H1 (cell line): ENCODE measurements at regions not wholly inside any gene's neighbourhood (a gene's known extent, or its start where the extent isn't known, plus 50 kb on each side); places are given as distances from the start of the nearest gene placed in this dataset.

Experiments
- CTCF ChIA-PET: fragments of 300-600 bp; sonication (Branson Sonifier 250); formaldehyde crosslinking; loops from one replicate; lab custom pipeline; 2021; ENCODE audit not compliant: partially characterized antibody; lab: Charles Lee
- POLR2A ChIA-PET: fragments of 300-600 bp; sonication (Branson Sonifier 250); formaldehyde crosslinking; loops from one replicate; lab custom pipeline; 2021; ENCODE audit warnings: inconsistent platforms; ENCODE audit not compliant: partially characterized antibody; lab: Charles Lee
- DNase-seq, 2 experiments: peaks; one replicate each; pipeline versions ENCODE4 v3.0.0 to v3.0.0-alpha.2; 2010 to 2022; ENCODE audit warnings: low spot score in 2 of 2, low read depth in 1 of 2, mixed read lengths in 1 of 2
- FAIRE-seq: peaks from 2 replicates; lab custom pipeline; 2011; peaks lifted over from hg19 to GRCh38; lab: Jason Lieb, UNC
- H2AFZ ChIP-seq: 2 replicates; pipeline ENCODE4 v1.8.1; 2012; ENCODE audit warnings: low read length, inconsistent platforms
- H2AK5ac ChIP-seq: 2 replicates; pipeline ENCODE4 v1.6.1; 2013; ENCODE audit warnings: low read depth, low read length
- H2BK120ac ChIP-seq: replicated peaks from 2 replicates; pipeline ENCODE3; 2013; ENCODE audit warnings: low read depth, low read length, inconsistent platforms
- H2BK12ac ChIP-seq: 2 replicates; pipeline ENCODE4 v1.6.1; 2013; ENCODE audit warnings: low read depth, low read length
- H2BK15ac ChIP-seq: 2 replicates; pipeline ENCODE4 v1.6.1; 2013; ENCODE audit warnings: low read length
- H2BK20ac ChIP-seq: 2 replicates; pipeline ENCODE4 v1.6.1; 2013; ENCODE audit warnings: low read length
- H2BK5ac ChIP-seq: 2 replicates; pipeline ENCODE4 v1.6.1; 2013; ENCODE audit warnings: low read depth, low read length
- H3K14ac ChIP-seq: 2 replicates; pipeline ENCODE4 v1.6.1; 2013; ENCODE audit warnings: inconsistent platforms; ENCODE audit not compliant: insufficient read length
- H3K18ac ChIP-seq: 2 replicates; pipeline ENCODE4 v1.6.1; 2013; ENCODE audit warnings: low read length; ENCODE audit errors: extremely low read depth
- H3K23ac ChIP-seq: 2 replicates; pipeline ENCODE4 v1.6.1; 2013; ENCODE audit warnings: inconsistent platforms; ENCODE audit not compliant: insufficient read length
- H3K23me2 ChIP-seq: 2 replicates; pipeline ENCODE4 v1.6.1; 2013; ENCODE audit warnings: low read depth, low read length
- H3K27ac ChIP-seq: 2 replicates; pipeline ENCODE4 v1.6.1; 2011; ENCODE audit warnings: low read depth, low read length, inconsistent platforms
- H3K27me3 ChIP-seq, 4 experiments: replicated peaks in 1 of 4; 1 replicate in 1 of 4; 2 replicates in 3 of 4; pipeline versions ENCODE4 v1.6.1 to v1.8.1; 2011 to 2013; ENCODE audit warnings: low read length in 3 of 4, mild to moderate bottlenecking in 3 of 4, inconsistent platforms in 2 of 4, mixed read lengths in 2 of 4, moderate library complexity in 1 of 4; ENCODE audit not compliant: control insufficient read depth in 3 of 4, insufficient read depth in 3 of 4; ENCODE audit errors: extremely low read depth in 1 of 4
- H3K36me3 ChIP-seq, 4 experiments: 2 replicates each; pipeline versions ENCODE4 v1.6.1 to v1.8.1; 2011 to 2013; ENCODE audit warnings: mild to moderate bottlenecking in 4 of 4, low read length in 3 of 4, moderate library complexity in 2 of 4, control low read depth in 1 of 4, inconsistent platforms in 1 of 4; ENCODE audit not compliant: insufficient read depth in 4 of 4, control insufficient read depth in 2 of 4
- H3K4ac ChIP-seq: replicated peaks from 2 replicates; pipeline ENCODE3; 2013; ENCODE audit warnings: low read length, low read depth, mixed read lengths, inconsistent platforms; ENCODE audit not compliant: insufficient read length
- H3K4me1 ChIP-seq, 4 experiments: replicated peaks in 1 of 4; 1 replicate in 1 of 4; 2 replicates in 3 of 4; pipeline versions ENCODE4 v1.6.1 to v1.8.1; 2011 to 2013; ENCODE audit warnings: low read length in 3 of 4, inconsistent platforms in 2 of 4, mixed read lengths in 1 of 4; ENCODE audit not compliant: insufficient read depth in 4 of 4, control insufficient read depth in 3 of 4
- H3K4me2 ChIP-seq, 2 experiments: 2 replicates each; pipeline versions ENCODE4 v1.6.1 to v1.8.1; 2011 to 2013; ENCODE audit warnings: low read depth in 2 of 2, low read length in 2 of 2, control low read depth in 1 of 2, inconsistent platforms in 1 of 2, mild to moderate bottlenecking in 1 of 2; ENCODE audit not compliant: insufficient read depth in 1 of 2
- H3K4me3 ChIP-seq, 4 experiments: fragments of 200-600, 300-600 bp in 1 of 4; sonication (generic), shearing (Covaris generic), sonication (Bioruptor Twin) in 1 of 4; 2 replicates each; pipeline versions ENCODE4 v1.5.1 to v1.8.1; 2011 to 2016; ENCODE audit warnings: low read length in 4 of 4, low read depth in 3 of 4, control low read depth in 2 of 4, inconsistent platforms in 2 of 4, mild to moderate bottlenecking in 2 of 4, mixed read lengths in 1 of 4, moderate library complexity in 1 of 4; ENCODE audit not compliant: insufficient read depth in 2 of 4; ENCODE audit errors: extremely low read depth in 1 of 4
- H3K56ac ChIP-seq: replicated peaks from 2 replicates; pipeline ENCODE3; 2013; ENCODE audit warnings: low read depth, mild to moderate bottlenecking, mixed read lengths, low read length, inconsistent platforms; ENCODE audit not compliant: insufficient read length
- H3K79me1 ChIP-seq: 2 replicates; pipeline ENCODE4 v1.6.1; 2013; ENCODE audit warnings: low read depth, low read length, control low read depth
- H3K79me2 ChIP-seq, 2 experiments: 2 replicates each; pipeline versions ENCODE4 v1.6.1 to v1.8.1; 2012 to 2013; ENCODE audit warnings: low read length in 2 of 2, mild to moderate bottlenecking in 2 of 2, inconsistent platforms in 1 of 2; ENCODE audit not compliant: insufficient read depth in 2 of 2, control insufficient read depth in 1 of 2
- H3K9ac ChIP-seq, 4 experiments: replicated peaks in 1 of 4; 1 replicate in 1 of 4; 2 replicates in 3 of 4; pipeline versions ENCODE4 v1.6.1 to v1.8.1; 2011 to 2013; ENCODE audit warnings: low read depth in 3 of 4, low read length in 3 of 4, control low read depth in 2 of 4, mild to moderate bottlenecking in 2 of 4, moderate library complexity in 2 of 4, inconsistent platforms in 1 of 4; ENCODE audit errors: extremely low read depth in 1 of 4
- H3K9me3 ChIP-seq, 2 experiments: 2 replicates each; pipeline versions ENCODE4 v1.6.1 to v1.8.1; 2012 to 2013; ENCODE audit warnings: mild to moderate bottlenecking in 2 of 2, moderate library complexity in 2 of 2, control low read depth in 1 of 2, inconsistent platforms in 1 of 2, low read depth in 1 of 2, low read length in 1 of 2, mixed read lengths in 1 of 2; ENCODE audit not compliant: insufficient read depth in 2 of 2
- H4K20me1 ChIP-seq, 2 experiments: replicated peaks in 1 of 2; 2 replicates each; pipeline versions ENCODE3 to v1.8.1; 2011 to 2013; ENCODE audit warnings: inconsistent platforms in 2 of 2, low read length in 2 of 2, mild to moderate bottlenecking in 1 of 2; ENCODE audit not compliant: insufficient read depth in 2 of 2, control insufficient read depth in 1 of 2
- H4K5ac ChIP-seq: 2 replicates; pipeline ENCODE4 v1.6.1; 2013; ENCODE audit warnings: low read length, low read depth, mixed read lengths, inconsistent platforms; ENCODE audit not compliant: insufficient read length
- H4K8ac ChIP-seq: 2 replicates; pipeline ENCODE4 v1.8.0; 2013; ENCODE audit warnings: mild to moderate bottlenecking, moderate library complexity, low read length, inconsistent platforms; ENCODE audit not compliant: insufficient read depth; ENCODE audit errors: extremely low read depth
- H4K91ac ChIP-seq: replicated peaks from 2 replicates; pipeline ENCODE3; 2013; ENCODE audit warnings: low read length, mixed read lengths, inconsistent platforms; ENCODE audit not compliant: insufficient read length
- ATF2 ChIP-seq: IDR thresholded peaks from 2 replicates; pipeline ENCODE4 v1.6.1; 2012; ENCODE audit warnings: low read length, inconsistent platforms
- CHD2 ChIP-seq: IDR thresholded peaks from 2 replicates; pipeline ENCODE4 v1.6.1; 2012; ENCODE audit warnings: low read length, improper control_type of control experiment
- CREB1 ChIP-seq: IDR thresholded peaks from 2 replicates; pipeline ENCODE4 v1.6.1; 2012; ENCODE audit warnings: inconsistent platforms
- GTF2F1 ChIP-seq: IDR thresholded peaks from 2 replicates; pipeline ENCODE4 v1.6.1; 2012; ENCODE audit warnings: low read depth, low read length, improper control_type of control experiment, borderline replicate concordance
- HDAC6 ChIP-seq: IDR thresholded peaks from one replicate; pipeline ENCODE4 v1.7.1; 2012; ENCODE audit warnings: low read depth, mild to moderate bottlenecking, inconsistent platforms, low read length, moderate library complexity
- KDM4A ChIP-seq: IDR thresholded peaks from one replicate; pipeline ENCODE4 v1.7.1; 2012; ENCODE audit warnings: low read depth, mild to moderate bottlenecking, moderate library complexity, low read length, inconsistent platforms; ENCODE audit not compliant: severe bottlenecking
- POLR2AphosphoS5 ChIP-seq: IDR thresholded peaks from 2 replicates; pipeline ENCODE4 v1.6.1; 2011; ENCODE audit warnings: low read depth, low read length
- POU5F1 ChIP-seq: IDR thresholded peaks from 2 replicates; pipeline ENCODE4 v1.6.1; 2011; ENCODE audit warnings: low read depth, mild to moderate bottlenecking, low read length, moderate library complexity
- RAD21 ChIP-seq, 2 experiments: IDR thresholded peaks in 1 of 2; conservative IDR thresholded peaks in 1 of 2; 2 replicates each; pipeline ENCODE4 v1.6.1; 2011; ENCODE audit warnings: low read depth in 2 of 2, low read length in 2 of 2, improper control_type of control experiment in 1 of 2, inconsistent platforms in 1 of 2, mild to moderate bottlenecking in 1 of 2, moderate library complexity in 1 of 2
- RNF2 ChIP-seq: fragments of 200-900, 300-1000 bp; sonication (generic); IDR thresholded peaks from 2 replicates; pipeline ENCODE4 v1.7.1; 2016; ENCODE audit warnings: borderline replicate concordance, low read depth, mild to moderate bottlenecking, antibody characterized with exemption, low read length; ENCODE audit not compliant: poor library complexity, severe bottlenecking; ENCODE audit errors: missing control alignments
- USF2 ChIP-seq: IDR thresholded peaks from 2 replicates; pipeline ENCODE4 v1.6.1; 2011; ENCODE audit warnings: low read length, improper control_type of control experiment
- WGBS, 2 experiments: shearing (Covaris generic) in 1 of 2; methylation state at CpG; one replicate each; pipeline versions ENCODE4 v1.1.6 to v1.1.7; 2013 to 2015; ENCODE audit warnings: low lambda C conversion rate in 2 of 2, mixed read lengths in 2 of 2, inconsistent platforms in 1 of 2, low coverage in 1 of 2, missing lambda C conversion rate in 1 of 2; ENCODE audit not compliant: insufficient replicate concordance in 2 of 2, insufficient coverage in 1 of 2, insufficient read length in 1 of 2; ENCODE audit errors: extremely low coverage in 1 of 2, missing lambda C conversion rate in 1 of 2; 5-methylcytosine and 5-hydroxymethylcytosine counted together

GRCh38 chr17:72360386-72360940, 239.6 kb downstream of the SOX9 start:
- no peak overlapping the region for H3K14ac ChIP-seq
- no peak overlapping the region for H3K23ac ChIP-seq
- no peak overlapping the region for H4K8ac ChIP-seq
- FAIRE-seq (no peak), DNase-seq (no peak)
- H3K23me2 ChIP-seq: no peaks in the 10 kb centered on the region
- H2BK20ac ChIP-seq: no peak overlapping the region
- H2BK12ac ChIP-seq: no peak overlapping the region
- no peak overlapping the region for H3K4me2 ChIP-seq
- no peaks in the 10 kb centered on the region for H3K4me1 ChIP-seq
- H2BK15ac ChIP-seq: no peak overlapping the region
- no peak overlapping the region for H2BK120ac ChIP-seq
- H2AK5ac ChIP-seq: no peak overlapping the region
- no peak overlapping the region for H2AFZ ChIP-seq
- H3K79me2 ChIP-seq: no peaks in the 10 kb centered on the region
- H3K4ac ChIP-seq: no peak overlapping the region
- ChIA-PET CTCF (interaction anchor here (1.6 kb wide), 1 partner anchor 15 kb away, joined by 3 read pairs; no protein-coding TSS in a partner anchor), POLR2A (no interaction called here)
- WGBS, 2 experiments: 76% methylated on average over 6 of the region's 6 CpGs; no CpG with 5 or more reads in 1 of the 2 experiments
- H3K56ac ChIP-seq: no peak overlapping the region
- H3K27ac ChIP-seq: no peak overlapping the region
- H4K5ac ChIP-seq: no peak overlapping the region
- H3K4me3 ChIP-seq: no peak overlapping the region
- H2BK5ac ChIP-seq: no peak overlapping the region
- no peak overlapping the region for H3K18ac ChIP-seq
- H3K36me3 ChIP-seq: no peaks in the 10 kb centered on the region
- H3K27me3 ChIP-seq: no peaks in the 10 kb centered on the region
- H4K20me1 ChIP-seq: no peaks in the 10 kb centered on the region
- no peak overlapping the region for H3K9ac ChIP-seq
- no peaks in the 10 kb centered on the region for H3K79me1 ChIP-seq
- no peak overlapping the region for H4K91ac ChIP-seq
- no peaks in the 10 kb centered on the region for H3K9me3 ChIP-seq
- TF ChIP-seq RAD21 (IDR thresholded peaks at IDR 0.05 in 1 of 2, conservative IDR thresholded peaks at IDR 0.05 in 1 of 2; ENCODE audit: low read depth in 2 of 2, low read length in 2 of 2) (no peak), RNF2 (no peak), ATF2 (no peak), POU5F1 (no peak), USF2 (no peak), HDAC6 (no peak), POLR2AphosphoS5 (no peak), CHD2 (no peak), GTF2F1 (no peak), KDM4A (no peak), CREB1 (no peak)
